K562 (cell line): ENCODE measurements at regions not wholly inside any gene's neighbourhood (a gene's known extent, or its start where the extent isn't known, plus 50 kb on each side); places are given as distances from the start of the nearest gene placed in this dataset.

Experiments used
- ATAC-seq: fragments of 200-7000 bp; cut with Tn5 transposase; 3 replicates; pipeline ENCODE4 v1.9.1; 2020; ENCODE audit warnings: moderate library complexity
- BruUV-seq: library from RNA; stranded (reverse); fragments of 400-500 nt; replicated peaks from 2 replicates; lab custom pipeline; 2021; lab: Mats Ljungman, UMichigan
- CTCF ChIA-PET: fragments of 300-600 bp; formaldehyde crosslinking; extraction: SDS; loops from one replicate; lab custom pipeline; 2021; ENCODE audit warnings: low intra/inter-chr PET ratio; lab: Yijun Ruan, JAX
- POLR2A ChIA-PET: fragments of 300-600, 350-650 bp; sonication (Branson Sonifier 250); formaldehyde crosslinking; extraction: SDS; loops from one replicate; lab custom pipeline; 2021; ENCODE audit warnings: antibody characterized with exemption, inconsistent platforms; lab: Yijun Ruan, JAX
- DNase-seq, 4 experiments: peaks; one replicate each; pipeline versions ENCODE4 v3.0.0 to v3.0.0-alpha.2; 2011 to 2018; ENCODE audit warnings: low spot score in 3 of 4, mixed read lengths in 3 of 4; ENCODE audit errors: extremely low read depth in 1 of 4
- FAIRE-seq: peaks from 2 replicates; lab custom pipeline; 2011; peaks lifted over from hg19 to GRCh38; lab: Jason Lieb, UNC
- H2AFZ ChIP-seq: 2 replicates; pipeline ENCODE4 v1.6.0; 2011; ENCODE audit warnings: low read depth, low read length, control low read depth, inconsistent platforms
- H3K27ac ChIP-seq: fragments of 200-600 bp; 3 replicates; pipeline ENCODE4 v1.8.0; 2011; ENCODE audit warnings: low read depth, mild to moderate bottlenecking, control low read depth, inconsistent platforms, low read length, moderate library complexity, mixed read lengths; ENCODE audit errors: extremely low read depth
- H3K27me3 ChIP-seq, 2 experiments: fragments of 300-600 bp in 1 of 2; 2 replicates in 1 of 2; 3 replicates in 1 of 2; pipeline versions ENCODE4 v1.6.0 to v1.8.0; 2011; ENCODE audit warnings: inconsistent platforms in 2 of 2, low read length in 2 of 2, mild to moderate bottlenecking in 1 of 2, mixed read lengths in 1 of 2, moderate library complexity in 1 of 2; ENCODE audit not compliant: control insufficient read depth in 2 of 2, insufficient read depth in 2 of 2
- H3K36me3 ChIP-seq: fragments of 300-600 bp; 3 replicates; pipeline ENCODE4 v1.8.0; 2011; ENCODE audit warnings: mild to moderate bottlenecking, low read length, inconsistent platforms; ENCODE audit not compliant: control insufficient read depth, insufficient read depth
- H3K4me1 ChIP-seq, 2 experiments: fragments of 200-600 bp in 1 of 2; replicated peaks in 1 of 2; 2 replicates in 1 of 2; 3 replicates in 1 of 2; pipeline versions ENCODE4 v1.5.1 to v1.8.0; 2011; ENCODE audit warnings: inconsistent platforms in 2 of 2, low read length in 2 of 2, mild to moderate bottlenecking in 1 of 2, mixed read lengths in 1 of 2, moderate library complexity in 1 of 2; ENCODE audit not compliant: control insufficient read depth in 2 of 2, insufficient read depth in 2 of 2
- H3K4me2 ChIP-seq: 2 replicates; pipeline ENCODE4 v1.6.1; 2011; ENCODE audit warnings: low read length, control low read depth, inconsistent platforms, mixed read lengths; ENCODE audit not compliant: insufficient read depth
- H3K4me3 ChIP-seq: fragments of 200-600 bp; sonication (generic), shearing (Covaris generic); 2 replicates; pipeline ENCODE4 v1.5.1; 2016; ENCODE audit warnings: control low read depth, inconsistent platforms
- H3K79me2 ChIP-seq: fragments of 200-600 bp; 3 replicates; pipeline ENCODE4 v1.8.0; 2011; ENCODE audit warnings: low read length, inconsistent platforms; ENCODE audit not compliant: control insufficient read depth, insufficient read depth
- H3K9ac ChIP-seq, 2 experiments: 2 replicates each; pipeline versions ENCODE4 v1.6.0 to v1.6.1; 2011; ENCODE audit warnings: low read depth in 2 of 2, low read length in 2 of 2, control low read depth in 1 of 2, inconsistent platforms in 1 of 2, mild to moderate bottlenecking in 1 of 2, mixed read lengths in 1 of 2; ENCODE audit not compliant: insufficient read depth in 1 of 2
- H3K9me1 ChIP-seq: one replicate; pipeline ENCODE4 v1.6.0; 2011; ENCODE audit warnings: inconsistent platforms, mild to moderate bottlenecking, low read length, moderate library complexity; ENCODE audit not compliant: control insufficient read depth, insufficient read depth
- H3K9me3 ChIP-seq: replicated peaks from 2 replicates; pipeline ENCODE4 v1.5.1; 2011; ENCODE audit warnings: low read depth, low read length, inconsistent platforms; ENCODE audit not compliant: control insufficient read depth, insufficient read depth
- H4K20me1 ChIP-seq: replicated peaks from 2 replicates; pipeline ENCODE4 v1.6.1; 2011; ENCODE audit warnings: low read length, inconsistent platforms, mixed read lengths; ENCODE audit not compliant: control insufficient read depth, insufficient read depth
- DPF2 ChIP-seq: fragments of 450-650 bp; IDR thresholded peaks from 2 replicates; pipeline ENCODE4 v1.6.1; 2016
- ELF4 ChIP-seq: fragments of 450-650 bp; formaldehyde crosslinking; IDR thresholded peaks from 2 replicates; pipeline ENCODE4 v1.4.0; 2022; ENCODE audit warnings: missing genetic modification characterization
- FOXP1 ChIP-seq: sonication (generic); formaldehyde crosslinking; IDR thresholded peaks from 2 replicates; pipeline ENCODE4 v1.8.0; 2022; ENCODE audit warnings: mild to moderate bottlenecking, missing genetic modification reagents
- HNRNPL ChIP-seq: fragments of 200-400 bp; formaldehyde crosslinking; IDR thresholded peaks from 2 replicates; pipeline ENCODE4 v1.6.1; 2017; ENCODE audit warnings: low read depth, mild to moderate bottlenecking, low read length
- HNRNPUL1 ChIP-seq: fragments of 200-400 bp; formaldehyde crosslinking; IDR thresholded peaks from 2 replicates; pipeline ENCODE4 v1.6.1; 2017; ENCODE audit warnings: low read length
- PATZ1 ChIP-seq: fragments of 250-450 bp; sonication (Bioruptor Pico); IDR thresholded peaks from 2 replicates; pipeline ENCODE4 v1.5.0; 2020; ENCODE audit warnings: mild to moderate bottlenecking, borderline replicate concordance
- SAFB ChIP-seq: fragments of 200-400 bp; formaldehyde crosslinking; IDR thresholded peaks from 2 replicates; pipeline ENCODE4 v1.6.1; 2017; ENCODE audit warnings: low read depth, low read length, borderline replicate concordance
- SRSF3 ChIP-seq: fragments of 200-400 bp; formaldehyde crosslinking; IDR thresholded peaks from 2 replicates; pipeline ENCODE4 v1.6.1; 2016; ENCODE audit warnings: mild to moderate bottlenecking, low read length, moderate library complexity; ENCODE audit not compliant: insufficient read depth
- TAF7 ChIP-seq: fragments of 450-650 bp; IDR thresholded peaks from 2 replicates; pipeline ENCODE4 v1.6.1; 2016; ENCODE audit warnings: missing genetic modification characterization, missing compliant biosample characterization
- U2AF1 ChIP-seq: fragments of 200-400 bp; formaldehyde crosslinking; optimal IDR thresholded peaks from 2 replicates; pipeline ENCODE3; 2017; ENCODE audit warnings: mild to moderate bottlenecking, low read depth, low read length, moderate library complexity
- ZKSCAN1 ChIP-seq: fragments of 150-350 bp; IDR thresholded peaks from 2 replicates; pipeline ENCODE4 v1.6.1; 2016; ENCODE audit warnings: low read depth, low read length
- WGBS: fragments of 100-300 bp; shearing (Covaris generic); methylation state at CpG from one replicate; pipeline ENCODE4 v1.1.6; 2016; ENCODE audit warnings: low coverage, mixed read lengths; ENCODE audit not compliant: insufficient coverage; ENCODE audit errors: missing lambda C conversion rate; 5-methylcytosine and 5-hydroxymethylcytosine counted together
- in situ Hi-C: fragments of 300-500 bp; cut with MboI; formaldehyde crosslinking; loops from 4 replicates; pipeline ENCODE4 v1.15.0; 2018; ENCODE audit warnings: inconsistent platforms, mixed read lengths
- intact Hi-C: fragments of 100-400 bp; cut with micrococcal nuclease; formaldehyde crosslinking; loops from 2 replicates; pipeline ENCODE4 v1.14.2; 2022

GRCh38 chr6:3607171-3607570 lies 144.3 kb downstream of the PXDC1 start:
- H2AFZ ChIP-seq, result no peak overlapping the region
- ATAC-seq, result no peak
- H3K4me2 ChIP-seq, result no peak overlapping the region
- WGBS, result 2% methylated on average over 4 of the region's 4 CpGs
- no peak overlapping the region for H3K27ac ChIP-seq
- TF ChIP-seq DPF2, result no peak
- TF ChIP-seq SAFB, result no peak
- no peak for TF ChIP-seq PATZ1 (CRISPR knock-in tag)
- no peak for TF ChIP-seq ZKSCAN1
- no peak for TF ChIP-seq ELF4
- no peak for TF ChIP-seq U2AF1
- no peak for TF ChIP-seq FOXP1
- no peak for TF ChIP-seq TAF7
- no peak for TF ChIP-seq HNRNPUL1
- no peak for TF ChIP-seq HNRNPL
- no peak for TF ChIP-seq SRSF3
- no peak overlapping the region for H3K9ac ChIP-seq
- intact Hi-C loops, result no loop called here
- in situ Hi-C loops, result no loop called here
- no peak for DNase-seq
- no peaks in the 10 kb centered on the region for H3K36me3 ChIP-seq
- 0 out of 2 replicates have a peak, but pooled peaks cover 3% of the 10 kb centered on the region for H4K20me1 ChIP-seq
- BruUV-seq, result no TSS peak
- no peak for FAIRE-seq
- 0 out of 2 replicates have a peak, but pooled peaks cover 2% of the 10 kb centered on the region for H3K9me3 ChIP-seq
- H3K4me1 ChIP-seq, result no peaks in the 10 kb centered on the region
- H3K9me1 ChIP-seq, result peaks cover 4% of the 10 kb centered on the region
- H3K4me3 ChIP-seq, result no peak overlapping the region
- peaks cover 49 to 67% of the 10 kb centered on the region in 2 experiments for H3K27me3 ChIP-seq
- no peaks in the 10 kb centered on the region for H3K79me2 ChIP-seq
- ChIA-PET CTCF (no interaction called here), POLR2A (no interaction called here)
